ENCODE measurements at regions not wholly inside any gene's neighbourhood (a gene's known extent, or its start where the extent isn't known, plus 50 kb on each side); places are given as distances from the start of the nearest gene placed in this dataset.

GRCh38 chr6:16974704-16975359 lies 127.0 kb upstream of the STMND1 start:
- DNase-seq: no peak

GRCh38 chr6:16974387-16974673 lies 127.5 kb upstream of the STMND1 start:
- DNase-seq: no peak

- DNase-seq: no peak
Observed at GRCh38 chr6:16973545-16974386, 128.1 kb upstream of the STMND1 start.

GRCh38 chr6:16973051-16973450 lies 128.8 kb upstream of the STMND1 start:
- no peak for DNase-seq

GRCh38 chr6:16972535-16972934 lies 129.3 kb upstream of the STMND1 start:
- DNase-seq: no peak

GRCh38 chr6:16969699-16970655 lies 131.9 kb upstream of the STMND1 start:
- DNase-seq: no peak

- DNase-seq: no peak
Observed at GRCh38 chr6:16968101-16968500, 133.7 kb upstream of the STMND1 start.

GRCh38 chr6:16967470-16967817 lies 134.4 kb upstream of the STMND1 start:
- no peak for DNase-seq

GRCh38 chr6:16966791-16967469 lies 134.9 kb upstream of the STMND1 start:
- DNase-seq: no peak

GRCh38 chr6:16965689-16966088 lies 136.2 kb upstream of the STMND1 start:
- no peak for DNase-seq

GRCh38 chr6:16964553-16965499 lies 137.0 kb upstream of the STMND1 start:
- peak; percentile 34 for DNase-seq

GRCh38 chr6:16961577-16961976 lies 140.3 kb upstream of the STMND1 start:
- DNase-seq: no peak

- no peak for DNase-seq
Observed at GRCh38 chr6:16959789-16960188, 142.1 kb upstream of the STMND1 start.

- DNase-seq: no peak
Observed at GRCh38 chr6:16956361-16956760, 145.5 kb upstream of the STMND1 start.

- DNase-seq: no peak
Observed at GRCh38 chr6:16955899-16956298, 146.0 kb upstream of the STMND1 start.

GRCh38 chr6:16953905-16954304 lies 147.9 kb upstream of the STMND1 start:
- no peak for DNase-seq

- no peak for DNase-seq
Observed at GRCh38 chr6:16953446-16953845, 148.4 kb upstream of the STMND1 start.

- no peak for DNase-seq
Observed at GRCh38 chr6:16950825-16951495, 150.9 kb upstream of the STMND1 start.

GRCh38 chr6:16950302-16950701 lies 151.5 kb upstream of the STMND1 start:
- DNase-seq: no peak

GRCh38 chr6:16949716-16950115 lies 152.1 kb upstream of the STMND1 start:
- DNase-seq: no peak

GRCh38 chr6:16948396-16948795 lies 153.5 kb upstream of the STMND1 start:
- DNase-seq: no peak
